ENCODE measurements at regions not wholly inside any gene's neighbourhood (a gene's known extent, or its start where the extent isn't known, plus 50 kb on each side); places are given as distances from the start of the nearest gene placed in this dataset.

DNA sequence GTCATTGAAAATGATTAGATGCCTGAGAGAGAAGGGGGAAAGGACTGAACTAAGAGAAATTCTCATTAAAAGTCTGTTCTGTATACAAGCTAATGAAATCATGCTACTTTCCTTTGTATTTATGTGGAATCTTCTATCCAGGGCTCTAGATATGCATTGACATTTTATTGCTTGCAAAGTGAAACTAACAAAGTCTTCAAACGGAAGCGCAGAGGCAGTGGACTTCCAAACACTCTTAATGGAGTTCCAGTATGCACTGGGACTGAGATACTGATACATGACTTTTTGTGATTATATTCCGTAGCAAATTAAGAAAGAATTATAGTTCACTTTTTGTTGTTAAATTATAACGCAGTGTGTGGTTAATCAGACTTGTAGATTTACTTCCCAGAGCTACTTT, 166.8 kb upstream of the TBX20 start:
- no peak overlapping the region for H3K27ac ChIP-seq
- TF ChIP-seq, protein P1, sequence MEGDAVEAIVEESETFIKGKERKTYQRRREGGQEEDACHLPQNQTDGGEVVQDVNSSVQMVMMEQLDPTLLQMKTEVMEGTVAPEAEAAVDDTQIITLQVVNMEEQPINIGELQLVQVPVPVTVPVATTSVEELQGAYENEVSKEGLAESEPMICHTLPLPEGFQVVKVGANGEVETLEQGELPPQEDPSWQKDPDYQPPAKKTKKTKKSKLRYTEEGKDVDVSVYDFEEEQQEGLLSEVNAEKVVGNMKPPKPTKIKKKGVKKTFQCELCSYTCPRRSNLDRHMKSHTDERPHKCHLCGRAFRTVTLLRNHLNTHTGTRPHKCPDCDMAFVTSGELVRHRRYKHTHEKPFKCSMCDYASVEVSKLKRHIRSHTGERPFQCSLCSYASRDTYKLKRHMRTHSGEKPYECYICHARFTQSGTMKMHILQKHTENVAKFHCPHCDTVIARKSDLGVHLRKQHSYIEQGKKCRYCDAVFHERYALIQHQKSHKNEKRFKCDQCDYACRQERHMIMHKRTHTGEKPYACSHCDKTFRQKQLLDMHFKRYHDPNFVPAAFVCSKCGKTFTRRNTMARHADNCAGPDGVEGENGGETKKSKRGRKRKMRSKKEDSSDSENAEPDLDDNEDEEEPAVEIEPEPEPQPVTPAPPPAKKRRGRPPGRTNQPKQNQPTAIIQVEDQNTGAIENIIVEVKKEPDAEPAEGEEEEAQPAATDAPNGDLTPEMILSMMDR (conservative IDR thresholded peaks at IDR 0.05), result no peak

DNA sequence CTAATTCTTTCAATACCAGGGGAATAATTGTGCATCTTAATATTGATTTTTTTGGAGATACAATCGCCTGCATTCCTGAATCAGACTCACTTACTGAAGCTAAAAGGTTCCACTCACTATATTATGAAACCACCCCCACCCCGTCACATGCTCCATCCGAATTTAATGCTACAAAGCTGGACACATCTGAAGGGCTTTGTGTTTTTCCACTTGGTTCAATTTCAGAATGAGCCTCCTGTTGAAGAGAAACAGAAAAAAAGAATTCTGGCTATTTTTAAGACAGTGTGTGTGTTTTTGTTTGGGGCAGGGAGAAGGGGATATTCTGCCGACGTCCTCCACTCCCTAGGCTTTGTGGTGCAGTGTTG, 165.5 kb upstream of the TBX20 start:
- TF ChIP-seq, protein P1 (conservative IDR thresholded peaks at IDR 0.05), result no peak
- H3K27ac ChIP-seq, result no peak overlapping the region

DNA sequence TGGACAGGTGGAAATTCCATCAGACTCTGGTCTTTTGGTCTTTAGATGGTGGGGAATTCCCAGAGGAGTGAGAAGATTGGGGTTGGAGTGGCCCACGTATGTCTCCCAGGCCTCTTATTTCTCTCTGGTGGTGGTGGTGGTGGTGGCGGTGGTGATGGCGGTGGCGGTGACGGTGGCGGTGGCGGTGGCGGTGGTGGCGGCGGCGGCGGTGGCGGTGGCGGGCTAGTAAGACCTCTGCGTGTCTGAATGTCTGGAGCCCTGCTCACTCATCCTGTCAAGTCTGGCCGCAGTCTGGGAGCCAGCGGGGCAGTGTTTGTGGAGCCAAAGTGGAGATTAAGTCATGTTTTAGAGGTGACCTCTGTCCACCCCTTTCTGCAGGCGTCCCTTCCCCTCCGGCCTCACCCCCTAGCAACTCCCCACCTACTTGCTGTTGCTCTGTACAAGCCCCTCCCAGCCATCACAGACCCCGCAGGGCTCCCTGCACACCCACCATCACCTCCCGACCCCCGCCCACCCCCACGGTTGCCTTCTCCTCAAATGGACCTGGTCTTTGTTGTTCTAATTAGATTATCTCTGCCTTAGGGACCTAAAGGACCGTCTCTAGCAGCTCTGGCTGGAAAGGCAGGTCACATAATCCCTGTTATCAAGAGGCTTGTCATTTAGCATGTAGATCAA, 165.0 kb upstream of the TBX20 start:
- TF ChIP-seq, protein P1 (conservative IDR thresholded peaks at IDR 0.05), result no peak
- no peak overlapping the region for H3K27ac ChIP-seq

DNA sequence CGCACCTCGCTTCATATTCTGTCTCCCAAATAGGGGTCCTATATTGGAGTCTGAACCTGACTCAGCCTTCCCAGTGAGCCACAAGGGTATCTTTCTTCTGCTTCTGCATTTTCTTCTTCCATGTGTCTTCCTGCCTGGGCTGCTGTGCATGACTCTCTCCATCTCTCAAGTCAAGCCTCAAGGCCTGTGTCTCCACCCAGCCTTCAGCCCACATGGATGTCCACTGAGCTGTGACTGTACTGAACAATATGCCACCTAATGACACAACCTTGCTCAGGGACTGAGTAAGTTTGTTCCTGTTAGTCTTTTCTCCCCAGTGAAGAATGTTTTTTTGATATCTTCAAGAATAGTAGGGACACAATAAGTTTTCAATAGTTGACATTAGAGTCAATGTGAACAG, 162.7 kb upstream of the TBX20 start:
- TF ChIP-seq, protein P1 (conservative IDR thresholded peaks at IDR 0.05), result no peak

DNA sequence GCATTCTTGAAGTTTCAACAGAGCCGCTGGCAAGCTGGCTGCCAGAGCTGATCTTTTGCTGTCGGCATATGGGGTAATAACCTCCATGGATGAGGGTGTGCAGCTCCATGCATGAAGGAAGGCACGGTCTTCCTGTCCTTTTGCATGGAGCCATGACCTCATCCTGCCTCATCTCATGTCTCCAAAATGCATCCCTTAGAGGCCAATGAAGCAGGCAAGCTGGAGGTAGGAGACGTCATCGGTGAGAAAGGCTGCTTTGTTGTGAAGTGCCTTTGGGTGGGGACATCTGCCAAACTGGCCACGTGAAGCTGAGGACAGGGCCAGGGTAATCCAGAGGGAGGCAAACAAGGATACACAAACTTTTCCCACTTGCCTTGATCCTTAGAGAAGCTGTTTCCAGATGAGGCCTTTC, 161.5 kb upstream of the TBX20 start:
- H3K27ac ChIP-seq, result no peak overlapping the region
- TF ChIP-seq, protein P1 (conservative IDR thresholded peaks at IDR 0.05), result no peak

More for the DNA sequence above, 162.7 kb upstream of the TBX20 start:
- no peak overlapping the region for H3K27ac ChIP-seq

DNA sequence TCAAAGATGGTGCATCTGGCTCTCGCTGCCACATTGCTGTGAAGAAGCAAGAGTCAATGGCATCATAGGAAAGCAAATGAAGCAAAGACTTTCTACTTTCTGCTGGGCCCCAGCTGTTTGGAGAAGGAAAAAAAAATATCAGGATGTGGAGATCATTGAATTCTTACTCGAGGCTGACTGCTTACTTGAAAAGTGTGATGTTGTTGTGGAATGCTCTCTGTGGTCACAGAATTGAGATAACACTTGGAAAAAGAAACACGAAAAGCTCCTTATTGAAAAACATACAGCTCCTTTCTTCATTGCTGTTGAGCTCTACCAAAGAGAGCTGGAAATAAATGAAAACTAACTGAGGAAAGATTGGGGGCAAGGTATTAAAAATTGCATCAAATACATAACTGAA, 157.4 kb upstream of the TBX20 start:
- H3K27ac ChIP-seq, result no peak overlapping the region
- TF ChIP-seq, protein P1 (conservative IDR thresholded peaks at IDR 0.05), result no peak

DNA sequence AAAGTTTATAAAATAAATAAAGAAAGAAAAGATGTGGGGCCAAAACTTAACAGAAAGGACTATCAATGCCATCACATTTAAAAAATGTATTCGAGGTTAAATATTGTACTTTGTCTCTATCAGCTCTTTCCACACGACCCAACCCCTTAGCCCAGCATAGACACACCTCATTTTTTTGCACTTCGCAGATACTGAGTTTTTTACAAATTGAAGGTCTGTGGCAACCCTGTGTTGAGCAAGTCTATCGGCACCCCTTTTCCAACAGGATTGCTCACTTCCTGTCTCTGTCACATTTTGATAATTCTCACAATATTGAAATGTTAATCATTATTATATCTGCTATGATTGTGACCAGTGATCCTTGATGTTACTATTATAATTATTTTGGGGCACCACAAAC, 151.6 kb upstream of the TBX20 start:
- TF ChIP-seq, protein P1 (conservative IDR thresholded peaks at IDR 0.05), result no peak
- no peak overlapping the region for H3K27ac ChIP-seq
